Stimulated activated CD4-positive, alpha-beta T cell treated with anti-CD3 and anti-CD28 coated beads, TNF-alpha, amount 100 ng/mL, for 24 hours (primary cell): ENCODE measurements at regions not wholly inside any gene's neighbourhood (a gene's known extent, or its start where the extent isn't known, plus 50 kb on each side); places are given as distances from the start of the nearest gene placed in this dataset.

Experiments
- DNase-seq, 3 experiments: peaks; one replicate each; pipeline ENCODE4 v3.0.0-alpha.2; 2020; ENCODE audit warnings: low read depth in 3 of 3

GRCh38 chr3:25349828-25350724 is 78.0 kb upstream of the RARB start:
- DNase-seq, result no peak

DNA sequence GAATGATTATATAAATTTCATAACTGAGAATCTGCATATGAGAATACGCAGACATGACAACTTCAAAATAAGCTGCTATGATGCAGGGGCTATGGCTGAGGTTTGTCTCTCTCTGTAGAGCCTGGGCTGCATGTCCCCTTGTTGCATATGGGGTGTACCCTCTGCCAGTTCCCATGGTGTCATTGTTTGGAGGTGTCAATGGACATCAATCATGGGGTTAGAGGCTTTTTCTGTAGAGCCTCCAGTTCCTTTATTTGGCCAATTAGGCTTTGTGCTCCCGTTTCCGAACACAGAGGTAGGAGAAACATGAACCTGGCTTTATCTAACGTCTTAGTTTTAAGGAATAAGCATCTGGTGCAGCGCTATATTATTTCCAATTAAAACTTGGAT is 77.3 kb upstream of the RARB start:
- no peak for DNase-seq

GRCh38 chr3:25354071-25354470 is 74.0 kb upstream of the RARB start:
- DNase-seq, result no peak

DNA sequence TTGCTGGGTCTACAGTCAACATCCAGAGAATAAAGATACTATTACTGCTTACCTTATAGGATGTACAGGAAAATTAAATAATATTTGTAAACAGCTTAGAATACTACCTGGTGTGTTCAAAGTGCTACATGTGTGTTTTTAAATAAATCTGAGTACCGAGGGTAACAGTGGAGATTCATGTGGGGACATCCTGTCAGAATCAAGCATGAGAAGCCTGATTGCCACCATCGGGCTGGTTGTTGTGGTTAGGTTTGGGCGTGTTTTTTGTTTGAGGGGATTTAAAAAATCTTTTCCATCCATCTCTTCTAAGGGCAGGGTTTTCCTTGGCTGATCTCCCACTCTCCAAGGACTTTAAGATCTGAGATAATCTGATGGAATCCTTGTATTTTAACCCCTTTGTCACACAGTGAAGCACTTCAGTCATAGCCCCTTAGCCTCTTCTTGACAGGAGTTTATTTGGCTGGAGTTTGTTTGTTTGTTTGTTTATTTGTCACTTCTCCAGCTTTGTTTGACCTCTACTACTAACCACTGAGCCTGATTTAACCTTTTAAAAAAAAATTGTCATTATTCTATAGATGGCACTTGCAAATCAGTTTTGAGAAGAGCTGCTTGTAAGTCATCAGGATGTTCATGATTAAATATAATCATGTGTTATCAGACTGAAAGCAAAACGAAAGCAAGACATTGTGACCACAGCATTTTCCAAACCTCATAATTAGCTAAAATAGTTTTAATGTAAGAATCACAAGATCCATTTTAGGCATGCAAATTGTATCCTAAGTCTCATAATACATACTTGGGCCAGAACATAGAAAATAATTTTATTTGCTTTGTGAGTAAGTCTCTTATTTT is 72.8 kb upstream of the RARB start:
- no peak for DNase-seq

DNA sequence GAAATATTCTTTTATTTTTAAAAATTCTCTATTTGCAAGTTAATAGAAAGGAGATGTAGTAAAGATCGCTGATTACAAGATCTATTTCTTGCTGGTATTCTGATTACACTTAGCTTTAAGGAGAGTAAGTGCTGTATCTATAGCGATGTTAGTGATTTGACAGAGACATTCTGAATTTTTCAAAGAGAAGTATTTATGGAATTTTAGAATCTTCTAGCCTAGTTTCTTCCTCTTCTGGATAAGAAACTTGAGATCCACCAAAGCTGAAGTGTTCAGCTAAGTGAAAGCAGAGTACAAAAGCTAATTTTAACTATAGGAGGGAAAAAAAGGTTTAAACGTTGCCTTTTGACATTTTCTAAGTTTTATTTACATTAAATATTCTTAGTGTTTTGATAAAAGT is 72.1 kb upstream of the RARB start:
- no peak for DNase-seq

DNA sequence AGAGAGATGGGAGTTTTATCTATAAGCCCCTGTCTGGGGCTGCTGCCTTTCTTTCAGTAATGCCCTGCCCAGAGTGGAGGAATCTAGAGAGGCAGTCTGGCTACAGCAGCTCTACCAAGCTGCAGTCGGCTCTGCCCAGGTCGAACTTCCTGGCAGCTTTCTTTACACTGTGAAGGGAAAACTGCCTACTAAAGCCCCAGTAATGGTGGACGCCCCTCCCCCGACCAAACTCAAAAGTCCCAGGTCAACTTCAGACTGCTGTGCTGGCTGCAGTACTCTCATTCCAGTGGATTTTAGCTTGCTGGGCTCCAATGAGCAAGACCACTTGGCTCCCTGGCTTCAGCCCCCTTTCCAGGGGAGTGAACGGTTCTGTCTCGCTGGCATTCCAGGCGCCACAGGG is 65.9 kb upstream of the RARB start:
- DNase-seq, result no peak

GRCh38 chr3:25365636-25366035 is 62.4 kb upstream of the RARB start:
- no peak for DNase-seq

DNA sequence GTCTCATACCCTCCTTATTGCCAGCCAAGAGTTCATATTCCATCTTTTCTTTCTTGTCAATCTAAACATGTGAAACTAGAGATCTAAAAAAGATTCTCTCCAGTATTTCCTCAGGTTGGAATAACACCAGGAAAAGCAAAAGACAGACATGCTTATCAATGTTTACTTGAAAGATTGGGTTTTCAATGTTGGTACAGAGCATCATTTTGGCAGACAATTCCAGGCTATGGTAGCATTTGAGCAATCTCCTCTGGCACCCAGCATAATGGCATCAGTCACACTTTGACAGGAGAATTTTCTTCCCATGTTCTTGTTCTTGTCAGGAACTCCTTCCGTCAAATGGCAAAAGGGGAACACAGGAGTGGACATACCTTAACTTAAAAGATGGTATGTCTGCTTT is 61.0 kb upstream of the RARB start:
- DNase-seq, result no peak

GRCh38 chr3:25372167-25372566 is 55.9 kb upstream of the RARB start:
- DNase-seq, result no peak

- no peak for DNase-seq
Measured at GRCh38 chr3:25376340-25376739, 51.7 kb upstream of the RARB start.

GRCh38 chr3:25377042-25377441 is 51.0 kb upstream of the RARB start:
- no peak for DNase-seq
